Stimulated activated CD8-positive, alpha-beta memory T cell treated with anti-CD3 and anti-CD28 coated beads, Interleukin-4, amount 100 ng/mL, for 48 hours (primary cell): ENCODE measurements at regions not wholly inside any gene's neighbourhood (a gene's known extent, or its start where the extent isn't known, plus 50 kb on each side); places are given as distances from the start of the nearest gene placed in this dataset.

Source experiments
- DNase-seq: peaks from one replicate; pipeline ENCODE4 v3.0.0-alpha.2; 2020

DNA sequence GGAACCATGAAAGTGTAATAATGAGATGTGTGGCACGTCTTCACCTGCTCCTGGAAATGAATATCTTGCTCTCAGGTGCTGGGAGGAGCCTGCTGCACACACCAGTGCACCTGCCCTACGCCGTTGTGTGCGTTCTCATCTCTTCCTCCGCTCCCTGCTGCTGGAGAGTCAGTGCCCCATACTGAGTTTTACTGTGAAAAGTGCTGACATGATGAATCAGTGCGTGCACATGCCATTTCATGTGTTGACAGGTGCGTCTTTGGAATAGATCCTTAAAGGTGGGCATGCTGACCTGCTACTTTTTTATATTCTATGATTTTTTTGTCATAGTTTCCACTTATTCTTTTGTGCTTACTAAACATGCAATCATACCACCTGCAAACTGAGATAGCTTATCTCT lies 1015.8 kb downstream of the BRD1 start:
- no peak for DNase-seq

DNA sequence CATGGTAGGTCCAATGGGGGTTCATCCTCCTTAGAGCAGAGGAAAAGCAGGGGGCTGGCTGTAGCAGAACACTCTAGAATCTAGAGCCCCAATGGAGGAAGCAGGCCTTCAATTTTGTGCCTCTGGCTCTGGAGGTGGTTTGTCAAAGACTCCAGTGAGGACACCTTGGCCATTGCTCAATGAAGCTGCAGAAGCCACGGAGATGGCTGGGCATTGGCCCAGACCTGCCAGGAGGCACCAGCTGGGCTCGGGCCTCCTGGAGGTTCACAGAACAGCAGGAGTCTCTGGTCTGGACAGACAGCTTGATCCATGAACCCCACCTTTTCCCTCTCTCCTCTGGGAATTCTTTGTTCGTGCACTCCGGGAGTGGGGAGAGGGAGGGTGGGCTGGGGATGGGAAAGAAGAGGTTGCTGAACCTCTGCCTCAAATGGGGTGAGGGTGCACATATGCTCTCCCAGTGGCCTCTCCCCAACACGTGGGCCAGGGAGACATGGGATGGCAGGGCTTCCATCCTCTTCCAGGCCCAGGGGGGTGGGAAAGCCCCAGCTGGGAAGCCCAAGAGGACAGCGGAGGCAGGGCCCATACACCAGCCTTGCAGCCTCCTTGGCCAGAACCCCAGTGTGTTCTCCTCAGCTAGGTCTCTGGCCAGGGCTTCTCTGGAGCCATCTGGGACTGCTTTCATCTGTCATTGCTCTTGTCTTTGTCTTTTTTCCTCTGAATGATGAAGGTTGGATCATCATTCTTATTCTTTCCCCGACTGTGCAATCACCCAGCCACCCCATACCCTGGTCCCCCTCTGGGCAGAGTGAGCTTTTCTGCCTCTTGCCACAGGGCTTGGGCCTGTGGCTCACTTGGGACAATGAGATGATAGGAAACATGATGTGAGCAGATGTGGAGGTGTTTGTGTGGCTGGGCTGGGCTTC lies 1019.4 kb downstream of the BRD1 start:
- no peak for DNase-seq

DNA sequence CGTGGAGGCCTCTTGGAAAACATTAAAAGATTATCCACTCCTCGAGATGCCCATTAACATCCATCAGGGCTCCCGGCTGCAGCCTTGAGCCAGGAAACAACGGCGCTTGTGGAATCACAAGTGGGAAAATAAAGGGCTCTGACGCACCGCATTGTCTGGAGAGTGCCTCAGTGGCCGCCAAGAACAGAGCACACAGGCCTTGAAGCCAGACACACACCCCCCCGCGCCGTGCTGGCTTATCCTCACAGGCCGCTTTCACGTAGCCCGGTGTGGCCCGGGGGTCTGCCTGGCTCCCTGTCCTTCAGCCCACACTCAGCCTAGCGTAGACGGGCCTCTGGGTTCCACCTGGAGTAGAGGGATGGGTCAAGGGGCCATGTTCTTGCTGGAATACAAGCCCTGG lies 1020.5 kb downstream of the BRD1 start:
- no peak for DNase-seq

DNA sequence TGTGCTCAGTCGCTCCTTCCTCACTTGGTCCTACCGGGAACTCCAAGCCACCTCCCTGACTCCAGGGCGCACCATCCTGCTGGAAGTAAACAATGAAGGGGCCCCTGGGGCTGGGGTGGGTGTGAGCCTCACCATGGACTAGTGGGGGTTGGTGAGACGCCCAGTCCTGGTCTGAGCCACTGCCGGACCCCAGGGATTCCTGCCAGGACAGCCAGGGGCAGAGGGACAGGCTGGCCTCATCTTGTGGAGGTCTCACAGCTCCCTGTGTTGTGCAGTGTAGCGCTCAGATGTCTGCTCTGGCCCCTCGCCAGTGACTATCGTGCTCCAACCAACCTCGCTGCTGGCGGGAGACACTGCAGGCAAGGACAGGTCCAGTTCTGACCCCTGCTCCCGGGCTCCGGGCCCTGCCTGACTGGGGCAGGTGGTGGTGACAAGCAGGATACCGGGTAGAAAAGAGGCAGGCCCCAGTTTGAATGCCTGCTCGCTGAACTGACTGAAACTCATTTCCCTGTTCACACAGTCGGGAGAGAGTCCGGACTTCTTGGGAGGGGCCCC lies 1021.4 kb downstream of the BRD1 start:
- no peak for DNase-seq

DNA sequence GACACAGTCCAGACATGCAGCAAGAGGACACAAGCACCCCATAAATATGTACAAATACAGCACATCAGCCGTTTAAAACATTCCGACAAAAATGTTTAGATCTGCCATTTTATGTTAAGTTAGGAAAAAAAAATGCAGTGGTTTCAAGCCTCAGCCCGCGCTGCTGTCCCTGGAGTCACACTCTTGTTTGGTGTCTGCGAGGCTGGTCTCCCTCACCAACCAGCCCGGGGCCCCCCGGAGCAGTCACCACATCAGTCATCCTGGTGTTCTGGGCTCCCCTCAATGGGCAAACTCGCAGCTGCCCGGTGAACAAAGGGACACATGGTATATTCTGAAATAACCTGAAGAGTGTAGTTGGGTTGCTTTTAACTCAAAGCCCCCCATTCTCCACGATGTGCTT lies 1022.2 kb downstream of the BRD1 start:
- DNase-seq = no peak

DNA sequence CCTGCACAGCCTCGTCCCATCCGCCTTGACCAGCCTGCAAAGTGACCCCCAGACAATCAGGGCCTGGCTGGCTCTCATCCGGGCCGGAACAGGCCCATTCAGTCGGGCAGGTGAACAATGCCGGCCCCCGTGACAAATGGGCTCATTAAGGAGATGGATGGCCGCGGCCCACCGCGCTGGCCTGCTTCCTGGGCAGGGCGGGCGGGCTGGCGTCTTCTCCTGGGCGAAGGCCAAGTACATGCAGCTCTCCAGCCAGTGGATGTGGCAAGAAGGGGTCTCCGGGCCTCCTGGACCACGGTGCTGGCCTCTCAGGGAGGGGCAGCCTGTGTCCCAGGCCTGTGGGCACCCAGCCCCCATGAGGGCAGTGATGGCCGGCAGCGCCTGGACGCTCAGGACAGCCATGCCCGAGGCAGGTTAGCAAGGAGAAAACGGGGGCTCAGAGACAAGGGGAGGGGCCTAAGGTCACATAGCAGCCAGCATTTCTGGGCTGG lies 1022.8 kb downstream of the BRD1 start:
- no peak for DNase-seq

DNA sequence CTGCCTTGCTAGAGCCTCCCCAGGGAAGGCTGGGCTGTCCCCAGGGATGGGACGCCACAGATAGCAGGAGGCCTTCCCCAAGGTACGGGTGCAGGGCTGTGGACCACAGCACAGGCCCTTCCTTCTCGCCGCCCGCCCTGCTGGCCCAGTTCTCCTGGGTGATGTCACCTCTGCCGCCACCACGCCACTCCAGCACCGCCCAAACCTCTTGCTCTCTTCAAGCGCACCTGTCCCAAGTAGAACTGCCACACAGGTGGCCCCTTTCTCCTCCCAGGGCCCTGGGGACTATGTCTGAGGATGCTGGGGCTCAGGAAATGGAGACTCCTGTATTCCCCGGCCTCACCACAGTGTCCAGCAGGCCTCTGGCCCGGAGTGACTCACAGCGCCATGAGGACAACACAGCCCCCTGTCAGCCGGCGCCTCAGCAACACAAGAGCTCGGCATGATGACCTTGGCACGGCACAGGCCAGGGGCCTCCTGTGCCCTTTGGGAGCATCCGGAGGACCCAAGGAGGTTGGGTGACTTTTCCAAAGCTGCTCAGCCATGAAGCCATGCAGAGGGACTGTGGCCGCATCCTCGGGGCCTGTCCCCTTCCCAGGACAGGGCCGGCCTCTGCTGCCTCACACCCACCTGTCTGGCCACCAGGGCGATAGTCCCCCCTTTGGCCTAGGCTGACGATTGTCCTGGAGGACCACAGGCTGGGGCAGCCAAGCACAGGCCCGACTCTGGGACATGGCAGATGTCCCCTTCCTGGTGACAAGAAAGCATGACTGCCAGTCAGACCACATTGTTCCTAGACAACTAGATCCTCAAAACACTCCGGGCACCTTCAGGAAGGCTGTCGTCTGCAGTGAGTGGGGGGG lies 1023.5 kb downstream of the BRD1 start:
- no peak for DNase-seq

DNA sequence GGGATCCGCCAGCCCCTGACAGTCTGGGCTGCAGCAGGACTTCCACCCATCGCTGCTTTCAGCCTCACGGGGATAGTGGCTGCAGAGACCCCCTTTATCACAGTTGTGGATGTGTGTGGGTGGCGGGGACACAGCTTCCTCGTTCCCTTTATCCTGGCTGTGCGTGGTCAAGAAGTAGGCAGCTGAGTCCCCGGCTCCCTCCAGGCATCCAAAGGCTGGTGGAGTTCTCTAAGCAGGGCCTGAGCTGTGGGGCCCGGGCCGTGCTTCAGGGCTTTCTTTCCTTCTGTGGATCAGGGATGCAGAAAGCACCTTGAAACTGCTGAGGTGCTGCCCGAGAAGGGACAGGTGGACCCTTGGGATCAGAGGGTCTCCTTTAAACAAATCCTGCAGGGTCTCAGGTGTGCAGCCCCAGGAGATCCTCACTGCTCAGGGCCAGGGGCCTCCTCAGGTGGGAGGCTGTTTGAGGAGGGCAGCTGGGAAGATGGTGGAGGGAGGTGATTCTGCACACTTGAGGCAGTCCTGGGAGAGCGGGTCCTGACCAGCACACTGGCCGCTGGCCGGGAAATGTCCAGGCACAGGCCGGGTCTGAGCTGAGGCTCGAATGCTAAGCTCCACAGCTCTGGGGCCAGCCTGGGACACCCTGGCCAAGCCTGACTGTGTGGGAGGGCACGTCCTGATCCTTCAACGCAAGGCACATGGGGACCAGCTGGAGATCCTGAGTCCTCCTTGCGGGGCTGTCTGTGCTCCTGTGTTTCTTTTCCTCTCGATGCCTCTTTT lies 1024.3 kb downstream of the BRD1 start:
- no peak for DNase-seq

DNA sequence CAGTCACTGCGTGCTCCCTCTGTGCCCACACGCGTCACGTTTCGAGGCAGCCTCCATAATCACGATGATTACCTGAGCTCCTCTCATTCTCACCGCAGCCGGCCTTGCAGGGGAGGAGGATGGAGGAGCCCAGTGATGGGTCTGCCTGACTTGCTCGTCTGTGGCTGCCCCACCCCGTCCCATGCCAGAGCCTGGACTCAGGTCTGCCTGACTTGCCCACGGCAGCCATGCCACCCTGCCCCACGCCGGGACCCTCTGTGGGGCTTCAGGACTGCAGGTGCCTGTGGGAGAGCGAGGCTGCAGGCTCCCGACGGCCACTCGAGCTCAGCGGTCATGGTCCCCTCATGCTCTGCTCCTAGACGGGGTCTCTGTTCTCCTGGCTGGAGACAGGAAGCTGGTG lies 1025.1 kb downstream of the BRD1 start:
- no peak for DNase-seq

DNA sequence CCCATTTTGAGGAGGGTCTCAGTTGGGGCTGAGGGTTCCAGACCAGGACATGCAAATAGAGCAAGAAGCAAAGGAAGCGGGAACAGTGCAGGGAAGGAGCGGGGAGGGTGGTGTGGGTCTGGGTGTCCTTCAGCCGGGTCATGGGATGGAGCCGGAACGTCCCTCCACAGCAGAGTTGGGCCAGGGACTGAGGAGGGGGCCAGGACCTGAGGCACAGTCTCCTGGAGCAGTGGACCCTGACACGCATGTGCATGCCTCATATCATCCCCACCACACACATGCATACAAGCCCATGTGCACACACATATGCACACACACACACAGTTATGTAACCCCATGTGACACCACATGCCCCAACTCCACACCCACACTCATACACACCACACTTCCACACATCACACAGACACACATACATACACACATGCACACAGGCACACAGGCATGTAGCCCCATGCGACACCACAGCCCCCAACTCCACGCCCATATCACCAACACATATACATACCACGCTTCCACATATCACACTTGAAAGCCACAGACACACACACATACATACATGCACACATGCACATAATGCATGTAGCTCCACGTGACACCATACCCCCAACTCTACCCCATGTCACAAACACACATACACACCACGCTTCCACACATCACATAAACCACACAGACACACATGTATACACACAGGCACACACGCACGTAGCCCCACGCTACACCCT lies 1026.6 kb downstream of the BRD1 start:
- DNase-seq = no peak

DNA sequence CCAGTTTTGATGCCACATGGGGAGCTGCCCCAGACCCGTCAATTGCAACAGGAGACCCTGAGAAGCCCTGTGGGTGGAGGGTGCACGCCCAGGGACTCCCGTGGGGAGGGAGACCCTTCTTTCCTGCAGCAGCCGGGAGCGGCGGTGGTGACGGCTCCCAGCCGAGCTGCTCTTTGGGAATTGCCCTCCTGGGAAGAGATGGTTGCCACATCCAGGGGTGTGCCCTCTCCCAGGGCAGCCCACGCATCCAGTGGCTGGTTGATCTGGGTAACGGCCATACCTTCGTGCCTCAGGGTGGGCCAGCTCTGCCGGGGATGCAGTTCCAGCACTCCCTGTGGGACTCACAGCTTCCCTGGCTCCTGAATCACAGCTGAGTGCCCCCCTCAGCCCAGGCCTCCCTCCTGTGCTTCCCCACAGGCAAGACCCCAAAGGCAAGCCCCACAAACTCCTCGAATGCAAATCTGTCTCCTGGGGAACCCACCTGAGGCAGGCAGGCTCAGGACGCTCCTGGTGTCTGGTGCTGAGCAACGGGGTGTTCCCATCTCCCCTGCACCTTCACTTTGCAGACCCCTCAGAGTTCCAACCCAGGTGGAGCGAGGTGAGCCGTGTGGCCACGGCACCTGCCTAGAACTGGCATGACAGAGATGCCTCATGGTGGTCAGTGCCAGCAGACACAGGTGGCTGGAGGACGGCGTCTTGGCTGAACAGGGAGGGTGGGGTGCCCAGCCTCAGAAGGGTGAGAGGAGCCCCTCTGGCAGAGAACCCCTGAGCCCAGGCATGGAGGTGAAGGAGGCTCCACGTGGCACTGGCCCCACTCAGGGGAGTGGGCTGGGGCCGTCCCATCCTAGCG lies 1027.4 kb downstream of the BRD1 start:
- DNase-seq = no peak

DNA sequence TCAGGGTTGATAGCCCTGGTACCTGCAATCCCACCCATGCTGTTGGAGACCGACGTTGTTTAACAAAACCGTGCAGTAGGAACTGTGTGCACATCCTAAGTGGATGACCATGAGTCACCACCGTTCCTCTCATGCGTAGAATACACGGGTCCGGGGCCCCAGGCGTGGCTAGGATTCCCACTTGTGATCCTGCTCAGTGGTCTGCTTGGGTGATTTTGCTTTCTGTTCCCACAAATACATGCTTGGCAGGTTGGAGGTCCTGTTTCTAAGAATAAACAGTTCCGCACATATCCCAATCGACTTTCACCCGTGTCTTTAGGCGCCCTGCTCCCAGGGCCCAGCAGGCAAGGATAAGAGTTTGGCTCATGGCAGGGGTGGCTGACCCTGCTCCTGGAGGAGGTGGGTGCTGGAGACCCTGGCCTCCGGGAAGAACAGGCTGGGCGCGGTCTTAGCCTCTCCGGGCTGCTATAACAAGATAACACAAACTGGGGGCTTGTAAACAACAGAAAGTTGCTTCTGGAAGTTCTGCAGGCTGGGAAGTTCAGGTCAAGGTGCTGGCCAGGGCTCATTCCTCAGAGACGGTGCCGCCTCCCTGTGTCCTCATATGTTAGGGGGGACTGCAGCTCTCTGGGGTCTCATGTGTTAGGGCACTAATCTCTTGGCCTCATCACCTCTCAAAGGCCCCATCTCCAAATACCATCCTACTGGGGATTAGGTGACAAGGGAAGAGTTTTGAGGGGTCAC lies 1028.3 kb downstream of the BRD1 start:
- DNase-seq = no peak

DNA sequence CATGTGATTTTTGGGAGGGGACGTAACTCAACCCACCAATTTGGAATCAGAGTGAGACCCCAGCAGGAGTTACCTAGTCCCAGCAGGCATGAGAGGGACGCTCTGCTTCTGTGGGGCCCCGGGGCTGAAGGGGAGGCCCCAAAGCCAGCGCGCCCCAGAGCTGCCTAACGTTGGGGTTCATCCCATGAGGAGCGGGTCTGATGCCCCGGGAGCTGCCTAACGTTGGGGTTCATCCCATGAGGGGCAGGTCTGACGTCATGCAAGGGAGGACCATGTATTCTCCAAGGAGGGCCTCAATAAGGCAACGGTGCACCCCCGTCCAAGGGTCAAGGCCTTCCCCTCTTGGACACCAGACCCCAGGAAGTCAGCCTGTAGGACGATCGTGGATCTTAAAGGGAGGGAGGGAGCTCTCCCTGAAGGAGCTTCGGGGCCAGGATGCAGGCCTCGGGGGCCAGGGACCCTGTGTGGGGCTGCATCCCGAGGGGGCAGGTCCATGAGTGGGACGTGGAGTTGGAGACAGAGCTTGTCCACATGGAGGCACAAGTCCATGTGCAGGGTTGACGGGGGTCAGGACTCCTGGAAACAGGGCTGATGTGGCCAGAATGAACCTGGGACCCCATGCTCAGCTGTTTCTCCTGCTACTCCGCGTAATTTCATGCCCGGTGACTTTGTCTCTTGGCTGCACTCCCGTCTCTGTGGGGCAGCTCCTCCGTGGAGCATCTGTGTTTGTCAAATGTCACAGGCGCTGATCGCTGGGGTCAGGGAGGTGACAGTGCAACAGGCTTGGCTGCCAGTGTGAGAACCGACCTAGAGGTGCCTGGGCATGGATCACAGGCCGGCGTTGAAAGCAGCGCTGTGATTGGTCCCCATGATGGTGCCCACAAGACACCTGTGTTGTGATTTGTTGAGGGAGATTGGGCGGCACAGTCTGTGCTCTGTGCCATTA lies 1029.1 kb downstream of the BRD1 start:
- DNase-seq = no peak

DNA sequence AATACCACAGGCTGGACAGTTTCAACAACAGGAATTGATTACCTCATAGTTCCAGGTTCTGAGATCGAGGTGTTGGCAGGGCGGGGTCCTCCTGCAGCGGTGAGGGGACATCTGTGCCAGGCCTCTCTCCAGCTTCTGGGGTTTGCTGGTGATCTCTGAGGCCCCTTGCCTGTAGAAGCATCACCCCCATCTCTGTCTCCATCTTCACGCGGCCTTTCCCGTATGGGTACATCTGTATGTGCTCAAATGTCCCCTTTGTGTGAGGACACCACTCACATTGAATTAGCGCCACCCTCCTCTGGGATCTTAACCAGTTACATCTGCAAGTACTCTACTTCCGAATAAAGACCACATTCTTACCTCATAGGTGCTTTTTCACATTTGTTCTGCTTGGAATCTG lies 1029.9 kb downstream of the BRD1 start:
- no peak for DNase-seq

DNA sequence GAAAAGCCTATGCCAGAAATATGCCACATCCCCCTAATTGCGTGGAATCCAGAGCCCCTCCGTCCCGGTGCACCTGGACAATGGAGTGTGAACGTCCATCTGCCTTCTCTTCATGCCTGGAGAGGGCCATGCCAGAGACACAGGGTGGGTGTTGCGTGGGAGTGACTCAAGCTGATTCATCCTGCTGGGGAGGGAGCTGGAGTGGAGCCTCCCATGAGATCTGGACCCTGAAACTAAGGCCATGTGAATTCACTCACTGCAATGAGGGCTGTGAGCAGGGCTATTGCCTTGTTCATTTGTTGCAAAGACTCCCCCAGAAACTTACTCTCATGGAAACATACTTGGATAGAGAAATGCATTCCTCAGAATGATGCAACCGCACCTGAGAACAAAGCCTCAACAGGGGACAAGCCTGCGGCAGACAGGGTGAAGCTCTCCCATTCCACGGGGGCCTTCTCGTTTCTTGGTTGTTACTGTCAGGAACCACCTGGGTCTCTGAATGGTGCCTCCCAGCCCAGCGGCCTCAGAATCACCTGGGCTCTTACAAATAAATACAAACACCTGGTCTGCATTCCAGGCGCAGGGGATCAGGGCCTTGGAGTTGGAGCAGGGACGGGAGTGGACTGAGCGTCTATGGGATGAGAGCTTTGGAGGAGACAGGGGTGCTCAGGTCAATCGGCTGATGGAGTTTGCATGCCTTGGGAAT lies 1031.2 kb downstream of the BRD1 start:
- no peak for DNase-seq

DNA sequence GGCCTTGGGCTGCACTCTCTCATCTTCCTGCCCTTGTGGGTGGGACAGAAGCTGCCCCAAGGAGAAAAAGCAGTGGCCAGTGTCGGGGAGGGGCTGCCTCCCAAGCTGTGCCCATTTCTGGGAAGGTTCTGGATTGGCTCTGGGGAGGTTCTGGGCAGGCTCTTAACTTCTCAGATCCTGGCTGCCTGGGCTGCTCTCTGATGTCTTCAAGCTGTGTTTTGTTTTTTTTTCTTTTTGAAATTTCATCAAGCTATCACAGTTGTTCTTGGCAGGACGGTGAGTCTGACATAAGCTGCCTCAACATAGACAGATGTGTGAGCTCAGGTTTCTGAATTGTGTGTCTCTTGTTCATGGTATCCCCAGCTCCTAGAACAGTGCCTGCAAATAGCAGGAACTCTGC lies 1032.0 kb downstream of the BRD1 start:
- no peak for DNase-seq

DNA sequence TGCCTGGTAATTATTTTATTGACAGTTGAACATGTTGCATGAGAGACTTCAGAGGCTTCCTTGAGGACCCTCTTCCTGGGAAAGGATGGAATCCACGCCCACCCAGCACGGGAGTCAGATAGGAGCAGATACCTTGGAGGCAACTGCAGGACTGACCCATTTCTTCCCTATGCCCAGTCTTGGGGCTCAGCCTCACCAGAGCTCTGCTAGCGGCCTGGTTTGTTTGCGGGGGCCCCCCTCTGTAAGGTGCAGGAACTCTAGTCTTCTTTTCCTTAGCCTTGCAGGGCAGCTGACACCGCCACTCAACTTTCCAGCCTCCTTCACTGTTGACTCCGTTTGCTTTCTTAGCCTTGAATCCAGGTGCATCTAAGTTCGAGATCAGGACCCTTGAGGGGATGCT lies 1032.8 kb downstream of the BRD1 start:
- DNase-seq = no peak

DNA sequence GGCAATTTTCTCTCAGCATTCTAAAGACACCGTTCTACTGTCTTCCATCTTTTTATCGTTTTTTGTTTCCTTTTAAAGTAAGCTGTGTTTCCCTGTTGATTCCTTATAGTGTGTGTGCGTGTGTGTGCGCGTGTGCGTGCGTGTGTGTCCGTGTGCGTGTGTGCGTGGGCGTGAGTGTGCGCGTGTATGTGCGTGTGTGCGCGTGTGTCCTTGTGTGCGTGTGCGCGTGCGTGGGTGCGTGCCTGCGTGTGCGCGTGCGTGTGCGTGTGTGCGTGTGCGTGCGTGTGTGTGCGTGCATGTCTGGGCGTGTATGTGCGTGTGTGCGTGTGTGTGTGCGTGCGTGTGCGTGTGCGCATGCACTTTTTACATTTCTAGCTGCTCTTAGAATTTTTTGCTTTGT lies 1033.7 kb downstream of the BRD1 start:
- no peak for DNase-seq

DNA sequence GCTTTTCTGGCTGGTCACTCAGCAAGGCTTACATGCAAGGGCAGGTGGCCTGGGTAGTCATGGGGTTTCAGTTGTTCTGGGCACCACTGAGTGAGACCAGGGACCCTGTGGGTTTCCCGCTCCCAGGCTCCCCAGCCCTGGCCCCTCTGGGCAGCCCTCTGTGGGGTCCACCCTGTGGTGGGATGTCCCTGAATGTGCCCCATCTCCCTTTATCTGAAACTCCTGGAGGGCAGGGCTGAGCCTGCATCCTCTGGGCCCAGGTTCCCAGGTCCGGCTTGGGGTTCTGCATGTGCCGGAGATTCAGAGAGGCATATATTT lies 1041.0 kb downstream of the BRD1 start:
- no peak for DNase-seq
